Umbilical cord (tissue), 1 donor: ENCODE measurements at regions not wholly inside any gene's neighbourhood (a gene's known extent, or its start where the extent isn't known, plus 50 kb on each side); places are given as distances from the start of the nearest gene placed in this dataset.

Experiments used
- DNase-seq: peaks from one replicate; pipeline ENCODE4 v3.0.0-alpha.2; 2015; ENCODE audit warnings: low spot score

GRCh38 chr14:100467046-100467750, 120.0 kb downstream of the BEGAIN start:
- no peak for DNase-seq

GRCh38 chr14:100467939-100468338, 119.3 kb downstream of the BEGAIN start:
- DNase-seq = no peak

- no peak for DNase-seq
Observed at GRCh38 chr14:100468557-100468956, 118.7 kb downstream of the BEGAIN start.

GRCh38 chr14:100469632-100470522, 117.3 kb downstream of the BEGAIN start:
- no peak for DNase-seq

- DNase-seq = no peak
Observed at GRCh38 chr14:100470523-100470897, 116.7 kb downstream of the BEGAIN start.

GRCh38 chr14:100471441-100472093, 115.7 kb downstream of the BEGAIN start:
- DNase-seq = no peak

- DNase-seq = no peak
Observed at GRCh38 chr14:100472094-100472455, 115.1 kb downstream of the BEGAIN start.

GRCh38 chr14:100472491-100472890, 114.7 kb downstream of the BEGAIN start:
- DNase-seq = no peak

- no peak for DNase-seq
Observed at GRCh38 chr14:100473249-100473648, 114.0 kb downstream of the BEGAIN start.

- DNase-seq = no peak
Observed at GRCh38 chr14:100474196-100474595, 113.0 kb downstream of the BEGAIN start.

GRCh38 chr14:100475268-100475667, 111.9 kb downstream of the BEGAIN start:
- no peak for DNase-seq

- no peak for DNase-seq
Observed at GRCh38 chr14:100476012-100476822, 111.0 kb downstream of the BEGAIN start.

- DNase-seq = no peak
Observed at GRCh38 chr14:100484531-100485267, 102.5 kb downstream of the BEGAIN start.

GRCh38 chr14:100486025-100486828, 101.0 kb downstream of the BEGAIN start:
- peak; percentile 80 for DNase-seq
